GM12892 (cell line): ENCODE measurements at regions not wholly inside any gene's neighbourhood (a gene's known extent, or its start where the extent isn't known, plus 50 kb on each side); places are given as distances from the start of the nearest gene placed in this dataset.

Experiments
- POLR2A ChIP-seq: IDR thresholded peaks from 2 replicates; pipeline ENCODE4 v1.6.1; 2011; ENCODE audit warnings: low read depth, low read length, control low read depth
- POLR2AphosphoS5 ChIP-seq: IDR thresholded peaks from 2 replicates; pipeline ENCODE4 v1.6.1; 2011; ENCODE audit warnings: low read depth, low read length, control low read depth

GRCh38 chr18:23356915-23357601, 96.0 kb upstream of the RIOK3 start:
- TF ChIP-seq POLR2A (no peak), POLR2AphosphoS5 (no peak)
